ENCODE measurements at regions not wholly inside any gene's neighbourhood (a gene's known extent, or its start where the extent isn't known, plus 50 kb on each side); places are given as distances from the start of the nearest gene placed in this dataset.

DNA sequence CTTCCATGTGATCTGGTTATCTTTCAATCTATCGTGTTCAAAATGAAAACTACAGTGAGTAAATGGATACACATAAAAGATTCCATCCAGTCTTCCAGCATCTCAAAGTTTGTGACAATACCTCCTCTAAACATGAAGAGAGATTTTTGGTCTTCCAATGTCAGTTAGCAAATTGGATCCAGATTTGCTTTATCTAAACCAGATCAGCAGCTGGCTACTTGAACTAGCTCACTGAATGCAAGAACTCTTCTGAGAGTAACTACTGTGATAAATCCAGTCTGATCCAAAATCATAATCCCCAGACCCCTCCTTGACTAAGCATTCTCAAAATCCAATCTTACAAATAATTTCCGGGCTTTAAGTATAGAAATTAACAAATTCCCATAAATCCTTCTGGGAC is 2177.9 kb upstream of the C9orf72 start:
- Histone ChIP-seq H3K79me2 (ENCODE audit: insufficient read depth, low read length) (no peaks in the 10 kb centered on the region), H3K4me2 (ENCODE audit: low read depth, low read length, poor library complexity, severe bottlenecking) (no peak overlapping the region), H3K27me3 (ENCODE audit: insufficient read depth, low read length, poor library complexity, severe bottlenecking) (no peaks in the 10 kb centered on the region), H3K36me3 (ENCODE audit: insufficient read depth, low read length) (no peaks in the 10 kb centered on the region), H3K9me3 (ENCODE audit: insufficient read depth, low read depth, low read length) (no peaks in the 10 kb centered on the region), H4K20me1 (ENCODE audit: insufficient read depth, low read length, poor library complexity, severe bottlenecking) (no peaks in the 10 kb centered on the region), H3K9me2 (replicated peaks; ENCODE audit: low read depth, low read length) (no peaks in the 10 kb centered on the region), H3K9ac (ENCODE audit: low read depth, low read length, poor library complexity, severe bottlenecking) (no peak overlapping the region), H3F3A (ENCODE audit: low read depth) (no peaks in the 10 kb centered on the region), H2AFZ (ENCODE audit: low read length) (no peak overlapping the region), H3K4me3 (ENCODE audit: low read length, poor library complexity, severe bottlenecking) (no peak overlapping the region), H3K4me1 (ENCODE audit: insufficient read depth, low read length, poor library complexity, severe bottlenecking) (no peaks in the 10 kb centered on the region)
- TF ChIP-seq EZH2phosphoT487 (IDR thresholded peaks at IDR 0.05; ENCODE audit: borderline replicate concordance) = no peak
- no peak for TF ChIP-seq CTCF (conservative IDR thresholded peaks at IDR 0.05; ENCODE audit: low read length)

DNA sequence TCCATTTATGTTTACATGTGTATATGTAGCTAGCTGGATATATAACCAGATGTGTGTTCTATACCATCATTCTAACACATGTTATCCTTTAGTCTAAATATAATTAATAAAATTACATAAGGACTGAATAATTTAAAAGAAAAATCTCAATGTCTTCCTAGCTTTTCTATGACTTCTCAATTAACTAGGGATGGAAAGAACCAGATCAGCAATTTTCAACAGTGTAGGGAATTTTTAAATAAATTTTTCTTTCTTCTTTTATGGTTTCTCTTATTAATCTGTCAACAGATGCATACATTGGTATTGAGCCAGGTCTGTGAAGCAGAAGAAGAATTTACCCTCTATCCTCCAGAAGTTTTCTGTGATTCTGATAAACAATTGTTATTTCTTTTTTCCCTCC is 2180.4 kb upstream of the C9orf72 start:
- no peaks in the 10 kb centered on the region for H3K4me1 ChIP-seq (ENCODE audit: insufficient read depth, low read length, poor library complexity, severe bottlenecking)
- no peak overlapping the region for H3K4me2 ChIP-seq (ENCODE audit: low read depth, low read length, poor library complexity, severe bottlenecking)
- H3F3A ChIP-seq (ENCODE audit: low read depth) = no peaks in the 10 kb centered on the region
- no peak overlapping the region for H3K9ac ChIP-seq (ENCODE audit: low read depth, low read length, poor library complexity, severe bottlenecking)
- H3K79me2 ChIP-seq (ENCODE audit: insufficient read depth, low read length) = no peaks in the 10 kb centered on the region
- no peak overlapping the region for H3K4me3 ChIP-seq (ENCODE audit: low read length, poor library complexity, severe bottlenecking)
- H3K27me3 ChIP-seq (ENCODE audit: insufficient read depth, low read length, poor library complexity, severe bottlenecking) = no peaks in the 10 kb centered on the region
- H3K9me2 ChIP-seq (replicated peaks; ENCODE audit: low read depth, low read length) = no peaks in the 10 kb centered on the region
- H4K20me1 ChIP-seq (ENCODE audit: insufficient read depth, low read length, poor library complexity, severe bottlenecking) = no peaks in the 10 kb centered on the region
- H2AFZ ChIP-seq (ENCODE audit: low read length) = no peak overlapping the region
- no peaks in the 10 kb centered on the region for H3K36me3 ChIP-seq (ENCODE audit: insufficient read depth, low read length)
- no peak for TF ChIP-seq CTCF (conservative IDR thresholded peaks at IDR 0.05; ENCODE audit: low read length)
- TF ChIP-seq EZH2phosphoT487 (IDR thresholded peaks at IDR 0.05; ENCODE audit: borderline replicate concordance) = no peak
- H3K9me3 ChIP-seq (ENCODE audit: insufficient read depth, low read depth, low read length) = no peaks in the 10 kb centered on the region

DNA sequence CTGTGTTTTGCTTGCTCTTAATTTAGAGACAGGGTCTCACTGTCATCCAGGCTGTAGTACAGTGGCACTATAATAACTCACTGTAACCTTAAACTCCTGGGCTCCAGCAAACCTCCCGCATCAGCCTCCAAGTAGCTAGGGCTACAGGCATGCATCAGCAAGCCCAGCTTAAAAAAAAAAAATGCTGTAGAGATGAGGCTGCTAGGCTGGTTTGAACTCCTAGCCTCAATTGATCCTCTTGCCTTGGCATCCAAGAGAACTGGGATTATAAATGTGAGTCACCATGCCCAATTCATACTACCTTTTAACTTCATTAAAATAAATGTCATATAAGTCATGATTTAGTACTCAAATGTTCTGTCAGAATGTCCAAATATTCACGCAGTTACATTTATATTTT is 2195.7 kb upstream of the C9orf72 start:
- no peaks in the 10 kb centered on the region for H3K79me2 ChIP-seq (ENCODE audit: insufficient read depth, low read length)
- no peaks in the 10 kb centered on the region for H3K36me3 ChIP-seq (ENCODE audit: insufficient read depth, low read length)
- no peak overlapping the region for H2AFZ ChIP-seq (ENCODE audit: low read length)
- no peak overlapping the region for H3K4me2 ChIP-seq (ENCODE audit: low read depth, low read length, poor library complexity, severe bottlenecking)
- no peaks in the 10 kb centered on the region for H3K27me3 ChIP-seq (ENCODE audit: insufficient read depth, low read length, poor library complexity, severe bottlenecking)
- H4K20me1 ChIP-seq (ENCODE audit: insufficient read depth, low read length, poor library complexity, severe bottlenecking) = no peaks in the 10 kb centered on the region
- TF ChIP-seq EZH2phosphoT487 (IDR thresholded peaks at IDR 0.05; ENCODE audit: borderline replicate concordance) (no peak), CTCF (conservative IDR thresholded peaks at IDR 0.05; ENCODE audit: low read length) (no peak)
- H3K4me1 ChIP-seq (ENCODE audit: insufficient read depth, low read length, poor library complexity, severe bottlenecking) = no peaks in the 10 kb centered on the region
- no peaks in the 10 kb centered on the region for H3K9me2 ChIP-seq (replicated peaks; ENCODE audit: low read depth, low read length)
- no peaks in the 10 kb centered on the region for H3F3A ChIP-seq (ENCODE audit: low read depth)
- H3K4me3 ChIP-seq (ENCODE audit: low read length, poor library complexity, severe bottlenecking) = no peak overlapping the region
- H3K9me3 ChIP-seq (ENCODE audit: insufficient read depth, low read depth, low read length) = no peaks in the 10 kb centered on the region
- no peak overlapping the region for H3K9ac ChIP-seq (ENCODE audit: low read depth, low read length, poor library complexity, severe bottlenecking)

All from Loucy (cell line).